HCT116 (cell line): ENCODE measurements at regions not wholly inside any gene's neighbourhood (a gene's known extent, or its start where the extent isn't known, plus 50 kb on each side); places are given as distances from the start of the nearest gene placed in this dataset.

Experiments used
- ATAC-seq: fragments of 200-7000 bp; cut with Tn5 transposase; 2 replicates; pipeline ENCODE4 v1.9.1; 2020; ENCODE audit warnings: mild to moderate bottlenecking, moderate library complexity
- BruUV-seq: library from RNA; stranded (reverse); fragments of 400-500 nt; replicated peaks from 2 replicates; lab custom pipeline; 2021; lab: Mats Ljungman, UMichigan
- CTCF ChIA-PET: fragments of 300-600 bp; sonication (Branson Sonifier 250); formaldehyde crosslinking; loops from one replicate; lab custom pipeline; 2021; ENCODE audit warnings: antibody characterized with exemption; lab: Charles Lee
- POLR2A ChIA-PET: fragments of 300-600, 350-600 bp; sonication (Branson Sonifier 250); formaldehyde crosslinking; loops from one replicate; lab custom pipeline; 2021; ENCODE audit warnings: antibody characterized with exemption; lab: Charles Lee
- RAD21 ChIA-PET, 2 experiments: fragments of 300-600 bp; sonication (Branson Sonifier 250); formaldehyde crosslinking; loops; one replicate each; lab custom pipeline; 2023; ENCODE audit warnings: low total read pairs in 2 of 2; ENCODE audit not compliant: uncharacterized antibody in 2 of 2, unreplicated experiment in 2 of 2, low non-redundant PET in 1 of 2; lab: Charles Lee
- DNase-seq: peaks from one replicate; pipeline ENCODE4 v3.0.0-alpha.2; 2010; ENCODE audit warnings: low read depth, low spot score
- H2AFZ ChIP-seq: fragments of 200-600 bp; shearing (Covaris generic), sonication (generic); 2 replicates; pipeline ENCODE4 v1.6.1; 2017; ENCODE audit warnings: low read depth, mixed run types, mixed read lengths, antibody characterized with exemption, low read length; ENCODE audit not compliant: poor library complexity, severe bottlenecking
- H3K27ac ChIP-seq: 2 replicates; pipeline ENCODE4 v1.5.1; 2012; ENCODE audit warnings: low read depth, low read length
- H3K27me3 ChIP-seq: fragments of 200-600 bp; sonication (generic); 2 replicates; pipeline ENCODE4 v1.6.1; 2016; ENCODE audit warnings: mixed run types, low read length, mixed read lengths; ENCODE audit not compliant: insufficient read depth
- H3K36me3 ChIP-seq, 2 experiments: fragments of 200-500 bp in 1 of 2; fragments of 200-600 bp in 1 of 2; sonication (Bioruptor generic) in 1 of 2; sonication (generic) in 1 of 2; 2 replicates each; pipeline versions ENCODE4 v1.5.1 to v1.6.1; 2014 to 2016; ENCODE audit warnings: low read length in 2 of 2, inconsistent platforms in 1 of 2, mixed read lengths in 1 of 2, mixed run types in 1 of 2; ENCODE audit not compliant: insufficient read depth in 2 of 2, control insufficient read depth in 1 of 2
- H3K4me1 ChIP-seq, 2 experiments: fragments of 200-600 bp in 1 of 2; sonication (generic) in 1 of 2; 2 replicates each; pipeline versions ENCODE4 v1.5.1 to v1.6.1; 2012 to 2017; ENCODE audit warnings: low read length in 2 of 2, inconsistent platforms in 1 of 2, mild to moderate bottlenecking in 1 of 2, mixed read lengths in 1 of 2, mixed run types in 1 of 2, moderate library complexity in 1 of 2; ENCODE audit not compliant: insufficient read depth in 2 of 2, control insufficient read depth in 1 of 2
- H3K4me2 ChIP-seq: fragments of 200-600 bp; sonication (generic); 2 replicates; pipeline ENCODE4 v1.6.1; 2017; ENCODE audit warnings: mixed run types, low read length, mixed read lengths
- H3K4me3 ChIP-seq, 2 experiments: fragments of 200-600 bp in 1 of 2; sonication (generic) in 1 of 2; replicated peaks in 1 of 2; 2 replicates each; pipeline ENCODE4 v1.5.1; 2011 to 2016; ENCODE audit warnings: low read length in 2 of 2, control low read depth in 1 of 2, low read depth in 1 of 2, mild to moderate bottlenecking in 1 of 2, mixed read lengths in 1 of 2, mixed run types in 1 of 2
- H3K79me2 ChIP-seq: fragments of 200-600 bp; sonication (generic); 2 replicates; pipeline ENCODE4 v1.6.1; 2017; ENCODE audit warnings: mild to moderate bottlenecking, mixed run types, low read length, moderate library complexity, mixed read lengths; ENCODE audit not compliant: insufficient read depth
- H3K9ac ChIP-seq: fragments of 200-600 bp; sonication (generic); 2 replicates; pipeline ENCODE4 v1.6.1; 2016; ENCODE audit warnings: low read length, mixed read lengths
- H3K9me2 ChIP-seq: fragments of 200-600 bp; sonication (generic), shearing (Covaris generic); 2 replicates; pipeline ENCODE4 v1.6.1; 2017; ENCODE audit warnings: mixed run types, mild to moderate bottlenecking, moderate library complexity; ENCODE audit not compliant: insufficient read depth
- H3K9me3 ChIP-seq, 2 experiments: fragments of 200-500 bp in 1 of 2; fragments of 200-600 bp in 1 of 2; sonication (Bioruptor generic) in 1 of 2; sonication (generic) in 1 of 2; 2 replicates each; pipeline ENCODE4 v1.6.1; 2014 to 2017; ENCODE audit warnings: low read length in 2 of 2, mixed read lengths in 2 of 2, inconsistent platforms in 1 of 2, low read depth in 1 of 2, mild to moderate bottlenecking in 1 of 2, mixed run types in 1 of 2, moderate library complexity in 1 of 2; ENCODE audit not compliant: control insufficient read depth in 1 of 2, insufficient read depth in 1 of 2
- H4K20me1 ChIP-seq: fragments of 200-600 bp; sonication (generic), shearing (Covaris generic); 2 replicates; pipeline ENCODE4 v1.6.1; 2017; ENCODE audit warnings: mixed run types, mild to moderate bottlenecking, moderate library complexity; ENCODE audit not compliant: insufficient read depth
- CBX3 ChIP-seq: IDR thresholded peaks from 2 replicates; pipeline ENCODE4 v1.6.1; 2012; ENCODE audit warnings: low read depth
- EGR1 ChIP-seq: IDR thresholded peaks from 2 replicates; pipeline ENCODE4 v1.6.1; 2012; ENCODE audit warnings: low read depth
- ELF1 ChIP-seq: IDR thresholded peaks from 2 replicates; pipeline ENCODE4 v1.6.1; 2012; ENCODE audit warnings: low read depth, borderline replicate concordance
- FOSL1 ChIP-seq: IDR thresholded peaks from 2 replicates; pipeline ENCODE4 v1.6.1; 2012; ENCODE audit warnings: low read depth
- JUND ChIP-seq: IDR thresholded peaks from 2 replicates; pipeline ENCODE4 v1.6.1; 2012
- MAX ChIP-seq: IDR thresholded peaks from 2 replicates; pipeline ENCODE4 v1.6.1; 2012
- POLR2A ChIP-seq: IDR thresholded peaks from 2 replicates; pipeline ENCODE4 v1.7.0; 2011; ENCODE audit warnings: borderline replicate concordance; ENCODE audit not compliant: insufficient read depth, insufficient read length; ENCODE audit errors: extremely low read depth
- POLR2AphosphoS5 ChIP-seq: IDR thresholded peaks from 2 replicates; pipeline ENCODE4 v1.6.1; 2011; ENCODE audit warnings: mild to moderate bottlenecking, low read depth, low read length, moderate library complexity
- REST ChIP-seq: IDR thresholded peaks from 2 replicates; pipeline ENCODE4 v1.6.1; 2012; ENCODE audit warnings: low read depth
- SIN3A ChIP-seq: IDR thresholded peaks from 2 replicates; pipeline ENCODE4 v1.6.1; 2012; ENCODE audit warnings: low read depth
- SP1 ChIP-seq: IDR thresholded peaks from 2 replicates; pipeline ENCODE4 v1.6.1; 2012; ENCODE audit warnings: low read depth
- SRF ChIP-seq: IDR thresholded peaks from 2 replicates; pipeline ENCODE4 v1.6.1; 2012; ENCODE audit warnings: low read depth
- TCF7L2 ChIP-seq: IDR thresholded peaks from 2 replicates; pipeline ENCODE4 v1.7.0; 2011; ENCODE audit warnings: borderline replicate concordance, inconsistent platforms; ENCODE audit not compliant: insufficient read depth, insufficient read length; ENCODE audit errors: extremely low read depth
- ZBTB33 ChIP-seq: IDR thresholded peaks from 2 replicates; pipeline ENCODE4 v1.6.1; 2011; ENCODE audit warnings: mild to moderate bottlenecking, low read length, moderate library complexity; ENCODE audit not compliant: insufficient replicate concordance; ENCODE audit errors: extremely low read depth
- ZFX ChIP-seq: fragments of 450-650 bp; IDR thresholded peaks from 2 replicates; pipeline ENCODE4 v1.6.1; 2017
- ZNF274 ChIP-seq: fragments of 200-500 bp; sonication (Bioruptor generic); IDR thresholded peaks from 2 replicates; pipeline ENCODE4 v1.6.1; 2014; ENCODE audit warnings: mild to moderate bottlenecking, low read depth, low read length, inconsistent platforms
- intact Hi-C: fragments of 100-400 bp; cut with micrococcal nuclease; formaldehyde crosslinking; loops from 2 replicates; pipeline ENCODE4 v1.10.0; 2022

- Histone ChIP-seq H4K20me1 (no peaks in the 10 kb centered on the region), H3K4me3 (no peak overlapping the region), H2AFZ (no peak overlapping the region), H3K27me3 (no peaks in the 10 kb centered on the region), H3K79me2 (no peaks in the 10 kb centered on the region), H3K36me3 (no peaks in the 10 kb centered on the region), H3K9ac (no peak overlapping the region), H3K4me2 (no peak overlapping the region), H3K27ac (no peak overlapping the region), H3K4me1 (no peaks in the 10 kb centered on the region), H3K9me2 (no peaks in the 10 kb centered on the region), H3K9me3 (peaks cover 0 to 23% of the 10 kb centered on the region in 2 experiments; a peak in 2 of 4 replicates)
- intact Hi-C loops, result no loop called here
- ATAC-seq (no peak), DNase-seq (no peak)
- RAD21 ChIA-PET, result no interaction called here
- POLR2A ChIA-PET, result no interaction called here
- BruUV-seq, result no TSS peak
- TF ChIP-seq SIN3A, result no peak
- CTCF ChIA-PET, result no interaction called here
These were observed 560.0 kb upstream of the CDH4 start for GRCh38 chr20:60691966-60692615.

GRCh38 chr20:60693496-60694133 lies 558.4 kb upstream of the CDH4 start:
- intact Hi-C loops, result no loop called here
- H3K27me3 ChIP-seq, result no peaks in the 10 kb centered on the region
- no peaks in the 10 kb centered on the region for H3K9me2 ChIP-seq
- H3K4me3 ChIP-seq, result no peak overlapping the region
- TF ChIP-seq POLR2A (no peak), FOSL1 (no peak), TCF7L2 (no peak), JUND (no peak), ZNF274 (no peak), ELF1 (no peak), MAX (no peak), ZFX (no peak), EGR1 (no peak), SRF (no peak), REST (no peak), POLR2AphosphoS5 (no peak), SP1 (no peak), CBX3 (no peak), ZBTB33 (no peak)
- DNase-seq (no peak), ATAC-seq (no peak)
- POLR2A ChIA-PET, result no interaction called here
- H4K20me1 ChIP-seq, result no peaks in the 10 kb centered on the region
- H3K4me2 ChIP-seq, result no peak overlapping the region
- H3K27ac ChIP-seq, result no peak overlapping the region
- CTCF ChIA-PET, result no interaction called here
- H2AFZ ChIP-seq, result no peak overlapping the region
- H3K36me3 ChIP-seq, result no peaks in the 10 kb centered on the region
- BruUV-seq, result no TSS peak
- peaks cover 0 to 25% of the 10 kb centered on the region in 2 experiments; a peak in 2 of 4 replicates for H3K9me3 ChIP-seq
- H3K4me1 ChIP-seq, result no peaks in the 10 kb centered on the region
- RAD21 ChIA-PET, result no interaction called here
- H3K79me2 ChIP-seq, result no peaks in the 10 kb centered on the region
- no peak overlapping the region for H3K9ac ChIP-seq
